ENCODE measurements at regions not wholly inside any gene's neighbourhood (a gene's known extent, or its start where the extent isn't known, plus 50 kb on each side); places are given as distances from the start of the nearest gene placed in this dataset.

DNA sequence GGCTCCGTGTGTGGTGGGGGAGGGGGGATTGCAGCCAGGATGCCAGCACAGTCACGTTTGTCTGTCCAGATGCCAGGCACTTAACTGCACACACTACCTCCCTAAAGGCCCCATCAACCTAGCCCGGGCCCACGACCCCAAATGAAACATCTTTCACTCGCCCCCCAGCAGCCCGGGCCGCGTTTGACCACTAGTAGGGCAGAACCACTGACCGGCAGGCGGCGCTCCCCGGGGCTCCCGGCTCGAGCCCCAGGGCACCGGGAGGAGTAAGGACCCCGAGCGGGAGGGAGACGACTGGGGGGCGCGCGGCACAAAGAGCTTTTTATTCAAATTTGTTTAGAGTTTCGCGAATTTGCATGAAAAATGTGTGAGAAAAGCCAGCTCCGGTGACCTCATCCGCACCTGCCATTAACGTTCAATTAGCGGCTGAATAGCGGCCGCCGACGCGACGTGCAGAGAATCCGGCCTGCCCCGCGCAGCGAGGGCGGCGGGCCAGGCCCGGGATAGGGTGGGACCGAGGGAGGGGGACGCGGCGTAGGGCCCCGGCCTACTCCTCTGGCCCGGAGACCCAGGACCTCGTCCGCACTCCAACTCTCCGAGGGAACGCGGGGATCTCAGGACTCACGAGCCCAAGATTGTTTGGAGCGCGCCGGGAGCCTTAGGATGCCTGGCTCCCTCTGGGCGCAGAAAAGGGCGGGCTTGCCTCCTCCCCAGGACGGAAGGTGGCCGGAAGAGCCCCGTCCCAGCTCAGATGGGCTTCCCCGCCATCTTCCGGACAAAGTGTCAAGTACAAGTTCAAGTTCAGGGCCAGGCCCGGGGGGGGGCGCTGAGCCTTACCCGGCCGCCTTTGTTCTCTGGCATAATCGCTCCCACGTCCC, 64.9 kb upstream of the POLG start:
- DNase-seq (ENCODE audit: low read depth, low spot score): no peak

DNA sequence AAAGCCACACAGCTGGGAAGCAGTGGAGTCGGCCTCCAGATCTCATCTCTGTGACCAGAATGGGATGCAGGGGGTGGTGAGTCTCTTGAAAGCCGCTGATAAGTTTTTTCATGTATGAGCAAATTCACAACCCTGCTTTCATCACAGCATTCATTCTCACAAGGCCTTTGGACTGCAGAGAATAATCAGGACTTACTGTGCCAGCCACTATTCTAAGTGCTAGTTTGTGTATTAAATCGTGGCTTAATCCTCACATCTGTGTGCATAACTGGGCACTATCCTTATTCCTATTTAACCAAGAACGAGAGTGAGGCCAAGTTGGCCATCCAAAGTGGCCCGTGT, 64.2 kb upstream of the POLG start:
- no peak for DNase-seq (ENCODE audit: low read depth, low spot score)

DNA sequence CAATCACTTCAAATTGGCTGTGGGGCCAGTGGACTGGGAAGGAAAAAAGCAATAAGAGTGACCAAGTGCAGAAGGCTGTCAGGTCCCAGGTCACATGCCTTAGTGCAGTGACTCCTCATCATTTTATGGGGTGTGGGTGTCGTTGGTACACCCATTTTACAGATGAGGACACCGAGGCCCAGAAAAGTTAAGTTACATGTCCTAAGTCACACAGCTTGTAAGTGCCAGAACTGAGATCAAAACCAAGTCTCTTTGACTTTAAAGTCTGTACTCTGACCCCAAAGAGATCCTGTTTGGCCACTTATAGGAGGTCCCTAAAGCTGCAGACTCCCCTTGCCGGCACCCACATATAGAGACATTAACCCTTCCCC, 63.0 kb upstream of the POLG start:
- no peak for DNase-seq (ENCODE audit: low read depth, low spot score)

DNA sequence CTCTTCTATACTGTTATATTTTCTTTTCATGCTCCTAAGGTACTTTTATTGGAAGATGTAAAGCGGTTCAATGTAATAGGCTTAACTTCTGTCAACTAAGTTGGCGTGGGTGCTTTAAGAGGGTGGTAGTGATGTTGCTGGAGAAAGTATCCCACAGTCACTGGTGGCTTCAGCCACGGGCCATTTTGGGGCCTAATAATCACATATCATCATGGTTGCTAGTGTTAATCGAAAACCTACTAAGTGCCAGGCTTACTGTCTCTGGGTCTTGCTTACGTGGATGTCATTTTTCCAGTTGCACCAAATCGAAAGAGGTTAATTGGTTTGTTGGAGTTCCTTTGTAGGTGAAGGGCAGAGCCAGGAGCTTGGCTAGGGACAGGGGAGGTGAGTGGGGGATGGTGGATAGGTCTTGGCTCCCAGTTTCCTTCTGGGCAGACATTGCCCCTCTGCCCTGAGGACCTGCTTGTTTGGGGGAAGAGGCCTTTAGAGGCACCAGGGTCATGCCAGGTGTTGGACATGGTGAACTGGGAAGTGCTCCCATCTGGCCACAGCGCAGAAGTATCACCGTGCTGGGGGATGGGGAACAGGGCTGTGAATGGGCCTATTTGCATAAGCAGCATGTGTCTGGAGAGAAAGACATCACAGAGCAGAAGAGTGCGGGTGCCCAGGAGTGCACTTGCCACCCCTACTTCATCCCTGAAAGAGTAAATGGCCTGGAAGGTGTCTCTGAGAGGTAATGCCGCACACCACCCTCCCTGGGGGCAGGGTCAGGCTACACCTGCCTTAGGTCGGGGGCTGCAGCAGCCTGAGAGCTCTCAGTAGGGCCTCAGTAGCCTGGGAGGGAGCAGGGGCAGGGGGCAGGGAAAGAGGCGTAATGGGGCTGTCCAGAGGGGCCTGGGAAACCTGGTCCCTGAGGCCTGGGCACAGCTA, 62.4 kb upstream of the POLG start:
- DNase-seq (ENCODE audit: low read depth, low spot score): no peak

DNA sequence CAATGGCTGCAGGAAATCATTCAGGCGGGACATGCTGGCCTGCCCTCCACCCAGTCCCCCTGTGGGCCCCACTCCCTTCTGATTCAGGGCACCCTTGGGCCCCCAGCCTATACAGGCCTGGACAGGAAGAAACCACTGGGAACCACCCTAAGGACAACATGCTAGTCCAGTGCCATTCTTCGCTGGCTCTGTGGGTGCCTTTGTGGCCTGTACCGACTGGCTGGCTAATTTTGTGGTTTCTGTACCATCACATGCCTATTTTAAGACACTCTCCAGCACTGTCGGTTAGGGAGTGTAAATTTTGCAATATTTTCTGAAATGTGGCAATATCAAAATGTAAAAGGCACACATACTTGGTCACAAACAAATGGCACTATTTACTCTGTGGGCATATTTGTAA, 61.4 kb upstream of the POLG start:
- no peak for DNase-seq (ENCODE audit: low read depth, low spot score)

DNA sequence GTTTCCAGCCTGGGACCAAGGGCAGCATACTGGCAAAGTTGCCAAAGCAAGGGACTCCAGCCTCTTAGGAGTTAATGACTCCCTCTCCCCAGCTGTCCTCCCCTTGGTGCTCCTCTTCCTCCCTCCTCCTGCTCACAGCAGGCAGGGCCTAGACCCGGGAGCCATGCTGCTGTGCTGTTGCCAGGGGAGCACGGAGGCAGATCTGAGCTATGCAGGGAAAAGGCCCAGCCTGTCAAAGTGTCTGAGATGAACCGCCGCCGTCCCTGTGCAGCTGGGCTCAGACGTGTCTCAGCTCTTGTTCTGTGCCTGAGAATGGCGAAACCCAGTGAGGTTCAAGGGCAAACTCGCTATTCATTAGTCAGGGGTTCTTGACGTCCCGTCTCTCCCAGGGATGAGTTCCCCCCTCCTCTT, 60.8 kb upstream of the POLG start:
- no peak for DNase-seq (ENCODE audit: low read depth, low spot score)

DNA sequence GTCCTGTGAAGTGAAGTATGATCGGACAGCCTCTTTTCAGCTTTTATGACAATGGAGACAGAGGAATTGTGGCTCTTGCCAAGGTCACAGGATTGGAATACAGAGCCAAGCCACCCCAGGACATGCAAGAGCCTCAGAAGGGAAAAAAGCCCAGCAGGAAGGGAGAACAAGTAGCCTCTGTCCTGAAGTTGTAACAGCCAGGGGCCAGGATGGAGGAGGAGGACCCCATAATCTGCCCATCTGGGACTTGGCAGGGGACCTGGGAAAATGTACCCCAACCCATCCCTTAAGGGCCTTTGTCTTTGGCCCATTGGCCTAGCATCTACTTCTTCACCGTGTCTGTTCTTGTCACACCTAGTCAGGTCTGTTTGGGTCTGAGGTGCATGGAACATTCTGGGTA, 60.4 kb upstream of the POLG start:
- no peak for DNase-seq (ENCODE audit: low read depth, low spot score)

DNA sequence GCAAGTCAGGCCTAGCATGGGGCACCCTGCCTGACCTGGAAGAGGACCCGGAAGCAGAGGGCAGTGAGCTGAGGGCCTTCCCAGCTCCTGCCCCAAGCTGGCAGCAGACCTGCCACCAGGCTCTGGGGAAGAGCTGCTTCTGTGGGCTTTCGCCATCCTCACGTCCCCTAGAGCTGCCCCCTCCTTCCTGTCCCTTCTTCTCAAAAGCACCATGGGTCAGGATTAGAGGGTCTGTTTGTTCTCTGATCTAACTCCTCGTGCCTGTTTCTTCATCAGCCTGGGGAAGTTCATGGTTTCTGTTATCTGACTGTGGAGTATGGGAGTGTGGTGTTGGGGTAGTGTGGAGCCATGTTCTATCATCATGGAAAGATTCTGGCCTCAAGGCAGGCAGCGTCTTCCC, 58.4 kb upstream of the POLG start:
- DNase-seq (ENCODE audit: low read depth, low spot score): no peak

DNA sequence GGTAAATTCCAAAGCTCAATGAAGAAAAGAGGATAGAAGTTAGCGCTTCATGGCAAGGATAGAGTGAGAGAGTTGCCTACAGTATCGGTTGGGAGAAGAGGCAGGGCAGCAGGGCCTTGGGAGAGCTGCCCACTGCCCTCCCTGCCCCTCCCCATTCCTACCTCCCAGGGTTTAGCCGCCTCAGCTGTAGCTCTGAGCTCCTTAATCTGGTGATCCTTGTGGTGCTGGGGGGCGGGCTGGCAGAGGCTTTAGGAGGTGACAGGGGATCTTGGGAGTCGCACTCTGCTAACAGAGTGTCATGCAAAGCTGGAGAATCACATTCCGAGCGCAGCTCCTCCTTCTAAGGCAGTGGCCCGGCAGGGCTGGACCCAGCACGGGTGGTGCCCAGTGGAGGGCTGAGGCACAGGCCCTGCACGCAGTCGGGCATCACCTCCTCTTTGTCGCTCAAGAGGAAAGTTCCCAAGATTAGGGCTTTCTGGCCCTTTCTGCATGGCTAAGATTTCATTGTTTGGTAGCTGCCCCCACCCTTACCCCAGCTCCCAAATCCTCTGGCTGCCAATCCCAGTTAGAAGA, 57.1 kb upstream of the POLG start:
- no peak for DNase-seq (ENCODE audit: low read depth, low spot score)

DNA sequence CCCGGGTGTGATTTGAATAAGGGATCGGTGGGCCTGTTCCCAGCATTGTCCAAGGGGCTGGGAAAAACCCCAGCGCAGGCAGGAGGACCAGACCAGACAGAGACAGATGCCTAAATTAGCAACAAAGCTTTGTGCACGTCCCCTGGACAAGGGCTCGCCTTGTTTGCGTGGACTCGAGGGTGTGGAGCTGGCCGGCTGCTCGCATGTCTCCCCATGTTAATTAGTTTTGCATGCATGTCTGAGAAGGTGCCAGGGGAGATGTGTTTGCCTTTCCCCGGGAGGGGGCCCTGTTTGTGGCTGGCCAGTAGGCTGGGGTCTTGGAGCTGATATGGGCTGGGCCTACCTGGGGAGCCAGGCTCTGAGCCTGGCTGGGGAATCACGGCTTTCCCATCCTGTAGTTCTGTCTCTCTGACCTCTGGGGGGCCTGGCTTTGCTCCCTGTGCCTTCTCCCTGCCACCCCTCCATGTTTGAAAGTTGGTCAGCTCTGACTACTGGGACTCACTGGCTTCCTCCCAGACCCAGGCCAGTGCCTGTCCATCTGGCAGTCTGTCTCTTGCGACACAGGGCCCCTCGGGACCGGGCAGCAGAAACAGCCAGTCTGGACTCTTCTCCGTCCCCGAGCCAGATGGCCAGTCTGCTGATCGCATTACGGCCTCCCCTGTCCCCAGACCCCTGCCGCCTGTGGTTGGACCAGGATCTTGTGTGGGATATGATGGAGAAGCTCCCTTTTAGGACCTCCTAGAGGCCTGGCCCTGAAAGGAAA, 55.4 kb upstream of the POLG start:
- DNase-seq (ENCODE audit: low read depth, low spot score): no peak

DNA sequence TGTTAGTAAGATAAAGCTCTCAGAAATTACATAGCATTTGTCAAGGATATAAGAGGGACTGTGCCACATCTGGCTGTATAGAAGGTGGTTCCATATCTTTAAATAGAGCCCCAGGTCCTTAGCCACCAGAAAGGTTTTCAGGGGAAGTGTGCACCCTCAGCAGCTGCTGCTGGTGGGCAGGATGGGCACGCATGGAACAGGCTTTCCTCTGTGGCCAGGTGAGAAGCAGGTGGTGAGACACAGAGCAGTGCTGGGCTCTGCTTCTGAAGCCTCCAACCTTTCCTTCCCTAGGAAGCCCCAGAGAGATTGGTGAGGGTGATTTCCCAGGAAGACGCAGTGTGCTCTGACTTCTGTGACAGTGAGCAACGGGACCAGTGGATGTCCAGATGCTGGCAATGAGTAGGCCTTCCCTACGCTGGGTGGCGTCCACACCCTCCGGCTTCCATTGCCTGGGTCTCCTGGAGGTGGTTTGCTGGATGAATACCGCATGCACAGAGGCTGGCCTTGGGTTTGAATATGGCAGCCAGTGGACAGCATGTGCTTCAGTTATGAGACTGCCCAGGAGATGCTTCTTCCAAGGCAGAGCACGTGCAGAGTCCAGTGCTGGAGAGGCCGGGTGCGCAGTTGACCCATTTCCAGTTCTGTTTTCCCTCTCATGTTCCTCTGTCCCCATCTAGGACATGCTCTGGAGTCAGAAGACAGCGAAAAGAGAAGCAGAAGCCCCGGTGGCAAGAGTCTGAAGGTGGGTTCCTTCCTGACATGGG, 52.7 kb upstream of the POLG start:
- no peak for DNase-seq (ENCODE audit: low read depth, low spot score)

DNA sequence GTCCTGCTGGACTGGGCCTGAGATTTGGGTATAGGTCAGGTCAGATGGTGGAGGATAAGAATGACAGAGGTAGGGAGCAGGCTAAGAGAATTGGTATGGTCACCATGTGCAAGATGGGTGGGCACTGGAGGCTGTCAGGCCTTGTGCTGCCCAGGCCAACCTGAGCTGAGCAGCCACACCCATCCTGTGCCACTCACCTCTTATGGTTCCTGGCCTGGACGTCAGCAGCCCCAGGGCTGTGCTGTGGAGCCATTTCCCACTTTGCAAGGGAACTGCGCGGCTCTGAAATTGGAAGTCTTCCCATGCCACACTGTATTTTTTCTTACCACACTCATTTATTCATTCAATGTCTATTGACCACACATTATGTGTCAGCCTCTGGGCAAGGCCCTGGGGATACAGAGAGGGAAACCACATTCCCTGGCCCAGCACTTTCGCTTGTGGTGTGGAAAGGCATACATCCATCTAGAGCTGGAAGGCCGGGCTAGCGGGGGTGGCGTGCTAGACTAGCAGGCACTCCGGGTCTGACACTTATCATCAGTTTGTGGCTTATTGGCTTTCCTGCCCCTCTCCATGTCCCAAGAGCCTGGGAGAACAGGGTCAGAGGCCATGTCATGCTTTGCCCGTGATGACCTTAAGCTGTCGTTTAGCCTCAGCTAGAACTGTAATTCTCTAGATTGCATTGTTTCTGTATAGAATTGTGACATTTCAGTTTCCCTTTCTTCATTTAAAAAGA, 51.1 kb upstream of the POLG start:
- no peak for DNase-seq (ENCODE audit: low read depth, low spot score)

Measured in pulmonary artery endothelial cell (primary cell).